ENCODE measurements at regions not wholly inside any gene's neighbourhood (a gene's known extent, or its start where the extent isn't known, plus 50 kb on each side); places are given as distances from the start of the nearest gene placed in this dataset.

- peak; percentile 47 for DNase-seq (ENCODE audit: low spot score)
- Histone ChIP-seq H3K4me3 (ENCODE audit: low read depth, low read length, poor library complexity, severe bottlenecking) (no peak overlapping the region), H3K27me3 (replicated peaks; ENCODE audit: insufficient read depth, low read depth, low read length, poor library complexity) (no peaks in the 10 kb centered on the region), H3K36me3 (ENCODE audit: insufficient read depth, low read length, poor library complexity, severe bottlenecking) (no peaks in the 10 kb centered on the region), H3K9me3 (ENCODE audit: low read depth, low read length, poor library complexity, severe bottlenecking) (no peaks in the 10 kb centered on the region), H3K4me1 (ENCODE audit: insufficient read depth, low read length, poor library complexity, severe bottlenecking) (no peaks in the 10 kb centered on the region), H3K27ac (ENCODE audit: low read depth, low read length, poor library complexity, severe bottlenecking) (no peak overlapping the region)
- intact Hi-C loops (cut with micrococcal nuclease; ENCODE audit: unreplicated experiment), result no loop called here
- CTCF ChIA-PET, result interaction anchor here (1.0 kb wide), 1 partner anchor 333 kb away, joined by 3 read pairs; no protein-coding TSS in a partner anchor
- BruUV-seq (replicated peaks), result no TSS peak
- POLR2A ChIA-PET (ENCODE audit: low non-redundant PET), result no interaction called here
- TF ChIP-seq CTCF (conservative IDR thresholded peaks at IDR 0.05; ENCODE audit: low read depth, low read length) (no peak), EZH2 (IDR thresholded peaks at IDR 0.05; ENCODE audit: borderline replicate concordance, low read depth, low read length, poor library complexity, severe bottlenecking) (no peak)
Measured at GRCh38 chr4:37767546-37767945, 58.9 kb upstream of the PGM2 start.

- intact Hi-C loops (cut with micrococcal nuclease; ENCODE audit: unreplicated experiment), result no loop called here
- DNase-seq (ENCODE audit: low spot score), result no peak
- H3K27me3 ChIP-seq (replicated peaks; ENCODE audit: insufficient read depth, low read depth, low read length, poor library complexity), result no peaks in the 10 kb centered on the region
- no peak overlapping the region for H3K27ac ChIP-seq (ENCODE audit: low read depth, low read length, poor library complexity, severe bottlenecking)
- ChIA-PET POLR2A (ENCODE audit: low non-redundant PET) (no interaction called here), CTCF (no interaction called here)
- no peaks in the 10 kb centered on the region for H3K4me1 ChIP-seq (ENCODE audit: insufficient read depth, low read length, poor library complexity, severe bottlenecking)
- no peaks in the 10 kb centered on the region for H3K9me3 ChIP-seq (ENCODE audit: low read depth, low read length, poor library complexity, severe bottlenecking)
- no peaks in the 10 kb centered on the region for H3K36me3 ChIP-seq (ENCODE audit: insufficient read depth, low read length, poor library complexity, severe bottlenecking)
- H3K4me3 ChIP-seq (ENCODE audit: low read depth, low read length, poor library complexity, severe bottlenecking), result no peak overlapping the region
- no TSS peak for BruUV-seq (replicated peaks)
- TF ChIP-seq EZH2 (IDR thresholded peaks at IDR 0.05; ENCODE audit: borderline replicate concordance, low read depth, low read length, poor library complexity, severe bottlenecking), result no peak
- no peak for TF ChIP-seq CTCF (conservative IDR thresholded peaks at IDR 0.05; ENCODE audit: low read depth, low read length)
Measured at GRCh38 chr4:37767019-37767418, 59.5 kb upstream of the PGM2 start.

- ChIA-PET CTCF (no interaction called here), POLR2A (ENCODE audit: low non-redundant PET) (no interaction called here)
- intact Hi-C loops (cut with micrococcal nuclease; ENCODE audit: unreplicated experiment), result no loop called here
- Histone ChIP-seq H3K9me3 (ENCODE audit: low read depth, low read length, poor library complexity, severe bottlenecking) (no peaks in the 10 kb centered on the region), H3K36me3 (ENCODE audit: insufficient read depth, low read length, poor library complexity, severe bottlenecking) (no peaks in the 10 kb centered on the region), H3K4me1 (ENCODE audit: insufficient read depth, low read length, poor library complexity, severe bottlenecking) (no peaks in the 10 kb centered on the region), H3K27ac (ENCODE audit: low read depth, low read length, poor library complexity, severe bottlenecking) (no peak overlapping the region), H3K27me3 (replicated peaks; ENCODE audit: insufficient read depth, low read depth, low read length, poor library complexity) (no peaks in the 10 kb centered on the region), H3K4me3 (ENCODE audit: low read depth, low read length, poor library complexity, severe bottlenecking) (no peak overlapping the region)
- DNase-seq (ENCODE audit: low spot score), result no peak
- no peak for TF ChIP-seq CTCF (conservative IDR thresholded peaks at IDR 0.05; ENCODE audit: low read depth, low read length)
- no peak for TF ChIP-seq EZH2 (IDR thresholded peaks at IDR 0.05; ENCODE audit: borderline replicate concordance, low read depth, low read length, poor library complexity, severe bottlenecking)
- BruUV-seq (replicated peaks), result no TSS peak
Measured at GRCh38 chr4:37765741-37766140, 60.7 kb upstream of the PGM2 start.
